ENCODE measurements at regions not wholly inside any gene's neighbourhood (a gene's known extent, or its start where the extent isn't known, plus 50 kb on each side); places are given as distances from the start of the nearest gene placed in this dataset.

- Histone ChIP-seq H3K27ac (no peak overlapping the region), H3K9me3 (no peaks in the 10 kb centered on the region), H3K36me3 (no peaks in the 10 kb centered on the region), H3K27me3 (no peaks in the 10 kb centered on the region), H3K4me1 (no peaks in the 10 kb centered on the region), H3K4me3 (no peak overlapping the region)
- intact Hi-C loops (cut with DNase I): no loop called here
- TF ChIP-seq, protein P1, sequence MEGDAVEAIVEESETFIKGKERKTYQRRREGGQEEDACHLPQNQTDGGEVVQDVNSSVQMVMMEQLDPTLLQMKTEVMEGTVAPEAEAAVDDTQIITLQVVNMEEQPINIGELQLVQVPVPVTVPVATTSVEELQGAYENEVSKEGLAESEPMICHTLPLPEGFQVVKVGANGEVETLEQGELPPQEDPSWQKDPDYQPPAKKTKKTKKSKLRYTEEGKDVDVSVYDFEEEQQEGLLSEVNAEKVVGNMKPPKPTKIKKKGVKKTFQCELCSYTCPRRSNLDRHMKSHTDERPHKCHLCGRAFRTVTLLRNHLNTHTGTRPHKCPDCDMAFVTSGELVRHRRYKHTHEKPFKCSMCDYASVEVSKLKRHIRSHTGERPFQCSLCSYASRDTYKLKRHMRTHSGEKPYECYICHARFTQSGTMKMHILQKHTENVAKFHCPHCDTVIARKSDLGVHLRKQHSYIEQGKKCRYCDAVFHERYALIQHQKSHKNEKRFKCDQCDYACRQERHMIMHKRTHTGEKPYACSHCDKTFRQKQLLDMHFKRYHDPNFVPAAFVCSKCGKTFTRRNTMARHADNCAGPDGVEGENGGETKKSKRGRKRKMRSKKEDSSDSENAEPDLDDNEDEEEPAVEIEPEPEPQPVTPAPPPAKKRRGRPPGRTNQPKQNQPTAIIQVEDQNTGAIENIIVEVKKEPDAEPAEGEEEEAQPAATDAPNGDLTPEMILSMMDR (IDR thresholded peaks at IDR 0.05): no peak
- TF ChIP-seq POLR2AphosphoS5 (IDR thresholded peaks at IDR 0.05): no peak
- TF ChIP-seq POLR2A (IDR thresholded peaks at IDR 0.05): no peak
- TF ChIP-seq EP300 (IDR thresholded peaks at IDR 0.05): no peak
- WGBS, 2 donors: 91 to 92% methylated on average over 9 of the region's 9 CpGs
- DNase-seq: no peak
These were observed 225.4 kb downstream of the MYCN start for GRCh38 chr2:16165518-16166326.

DNA sequence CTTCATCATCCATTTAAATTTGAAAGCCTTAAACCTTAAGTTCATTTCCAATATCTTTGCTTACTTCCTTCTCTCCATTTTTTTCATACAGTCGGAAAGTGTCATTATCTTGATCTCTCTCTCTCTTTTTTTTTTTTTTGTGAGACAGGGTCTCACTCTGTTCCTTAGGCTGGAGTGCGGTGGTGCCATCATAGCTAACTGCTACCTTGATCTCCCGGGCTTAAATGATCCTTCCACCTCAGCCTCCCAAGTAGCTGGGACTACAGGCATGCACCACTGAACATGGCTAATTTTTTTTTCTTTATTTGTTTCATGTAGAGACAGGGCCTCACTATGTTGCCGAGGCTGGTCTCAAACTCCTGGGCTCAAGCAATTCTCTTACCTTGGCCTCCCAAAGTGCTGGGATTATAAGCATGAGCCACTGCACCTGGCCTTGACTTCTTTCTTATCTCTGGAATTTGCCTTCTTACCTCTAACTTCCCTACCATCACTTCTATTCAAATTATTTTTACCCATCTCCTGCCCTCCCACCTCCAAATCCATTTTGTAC lies 222.2 kb downstream of the MYCN start:
- DNase-seq: no peak
- no peaks in the 10 kb centered on the region for H3K4me1 ChIP-seq
- TF ChIP-seq POLR2A (IDR thresholded peaks at IDR 0.05) (no peak), POLR2AphosphoS5 (IDR thresholded peaks at IDR 0.05) (no peak)
- TF ChIP-seq, protein P1 (IDR thresholded peaks at IDR 0.05): no peak
- no peak overlapping the region for H3K4me3 ChIP-seq
- no peaks in the 10 kb centered on the region for H3K9me3 ChIP-seq
- no peaks in the 10 kb centered on the region for H3K27me3 ChIP-seq
- intact Hi-C loops (cut with DNase I): no loop called here
- H3K36me3 ChIP-seq: no peaks in the 10 kb centered on the region
- H3K27ac ChIP-seq: no peak overlapping the region
- 87 to 95% methylated on average over 4 of the region's 4 CpGs for WGBS, 2 donors

DNA sequence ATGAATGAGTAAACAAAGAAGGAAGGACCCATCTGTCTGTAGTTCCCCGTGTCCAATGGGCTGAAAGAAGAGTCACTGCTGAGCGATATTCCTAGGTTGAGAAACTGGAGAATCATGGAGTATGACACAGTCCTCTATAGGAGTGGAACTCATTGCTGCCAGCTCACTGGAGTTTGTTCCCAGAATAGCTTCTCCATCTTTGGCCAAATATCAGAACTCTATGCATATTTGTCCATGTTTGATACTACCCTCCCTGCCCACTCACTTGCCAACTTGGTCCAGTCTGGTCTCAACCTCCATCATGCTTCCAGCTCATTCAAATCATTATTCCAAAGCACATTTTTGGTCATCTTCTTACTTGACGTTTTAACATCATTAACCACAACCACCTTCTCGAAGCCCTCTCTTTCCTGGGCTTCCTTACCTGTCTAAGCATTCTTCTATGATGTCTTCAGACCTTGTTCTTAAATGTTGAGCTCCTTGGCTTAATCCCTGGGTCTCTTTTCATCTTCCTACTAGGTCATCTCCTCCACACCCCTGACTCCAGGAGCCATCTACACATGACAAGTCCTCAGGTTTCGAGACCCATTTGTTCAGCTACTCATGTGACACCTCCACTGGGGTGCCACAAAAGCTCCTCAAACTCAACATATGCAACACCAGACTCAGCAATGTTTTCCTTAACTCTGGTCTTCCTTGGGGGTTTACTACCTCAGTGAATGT lies 221.6 kb downstream of the MYCN start:
- no peaks in the 10 kb centered on the region for H3K36me3 ChIP-seq
- TF ChIP-seq POLR2A (IDR thresholded peaks at IDR 0.05): no peak
- TF ChIP-seq POLR2AphosphoS5 (IDR thresholded peaks at IDR 0.05): no peak
- TF ChIP-seq EP300 (IDR thresholded peaks at IDR 0.05): no peak
- TF ChIP-seq, protein P1 (IDR thresholded peaks at IDR 0.05): no peak
- intact Hi-C loops (cut with DNase I): no loop called here
- no peak overlapping the region for H3K4me3 ChIP-seq
- H3K27ac ChIP-seq: no peak overlapping the region
- H3K9me3 ChIP-seq: no peaks in the 10 kb centered on the region
- no peaks in the 10 kb centered on the region for H3K4me1 ChIP-seq
- 91% methylated on average over 5 of the region's 5 CpGs for WGBS, 2 donors
- no peak for DNase-seq
- no peaks in the 10 kb centered on the region for H3K27me3 ChIP-seq

DNA sequence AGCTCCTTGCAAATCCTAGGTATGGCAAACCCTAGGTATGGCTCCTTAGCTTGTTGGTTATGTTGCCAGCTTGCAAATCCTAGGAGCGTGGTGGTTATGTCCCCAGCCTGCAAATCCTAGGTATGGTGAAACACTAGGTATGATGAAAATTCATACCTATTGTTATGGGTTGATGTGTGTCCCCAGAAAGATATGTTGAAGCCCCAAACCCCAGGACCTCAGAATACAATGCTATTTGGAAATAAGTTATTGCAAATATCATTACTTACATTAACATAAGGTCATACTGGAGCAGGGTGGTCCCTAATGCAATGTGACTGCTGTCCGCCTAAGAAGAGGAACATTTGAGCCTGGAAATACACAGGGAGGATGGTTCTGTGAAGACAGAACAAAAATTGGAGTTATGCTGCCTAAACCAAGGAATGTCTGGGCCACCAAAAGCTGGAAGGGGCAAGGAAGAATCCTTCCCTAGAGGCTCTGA lies 220.8 kb downstream of the MYCN start:
- DNase-seq: no peak
- Histone ChIP-seq H3K4me3 (no peak overlapping the region), H3K27me3 (no peaks in the 10 kb centered on the region), H3K9me3 (no peaks in the 10 kb centered on the region), H3K4me1 (no peaks in the 10 kb centered on the region), H3K27ac (no peak overlapping the region), H3K36me3 (no peaks in the 10 kb centered on the region)
- TF ChIP-seq, protein P1 (IDR thresholded peaks at IDR 0.05): no peak
- TF ChIP-seq POLR2AphosphoS5 (IDR thresholded peaks at IDR 0.05) (no peak), EP300 (IDR thresholded peaks at IDR 0.05) (no peak), POLR2A (IDR thresholded peaks at IDR 0.05) (no peak)
- intact Hi-C loops (cut with DNase I): no loop called here
- 42 to 44% methylated on average over 2 of the region's 2 CpGs for WGBS, 2 donors

All from sigmoid colon (tissue), 6 donors.